LNCAP (cell line): ENCODE measurements at regions not wholly inside any gene's neighbourhood (a gene's known extent, or its start where the extent isn't known, plus 50 kb on each side); places are given as distances from the start of the nearest gene placed in this dataset.

Source experiments
- TF ChIP-seq, protein P1 (sequence below): fragments of 450-650 bp; IDR thresholded peaks from 2 replicates; pipeline ENCODE4 v1.5.1; 2017; ENCODE audit warnings: mild to moderate bottlenecking

DNA sequence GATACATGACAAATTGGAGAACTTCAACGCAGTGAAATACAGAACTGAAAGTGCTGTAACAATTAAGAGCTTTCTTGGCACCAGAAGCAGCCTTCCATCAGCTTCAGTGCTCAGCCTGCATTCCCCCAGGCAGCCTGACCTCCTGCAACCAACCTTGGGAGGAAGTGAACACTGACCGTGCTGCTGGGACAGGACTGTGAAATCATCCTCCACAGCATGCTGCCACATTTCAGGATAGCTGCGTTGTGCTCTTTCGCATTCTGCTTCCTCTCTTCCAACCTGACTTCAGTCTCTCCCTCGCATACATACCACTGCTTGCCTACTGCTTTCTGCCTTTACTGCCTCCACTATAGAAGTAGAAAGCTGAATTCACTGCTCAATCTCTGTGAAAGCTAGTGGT, 388.6 kb downstream of the RWDD3 start:
- TF ChIP-seq, protein P1, sequence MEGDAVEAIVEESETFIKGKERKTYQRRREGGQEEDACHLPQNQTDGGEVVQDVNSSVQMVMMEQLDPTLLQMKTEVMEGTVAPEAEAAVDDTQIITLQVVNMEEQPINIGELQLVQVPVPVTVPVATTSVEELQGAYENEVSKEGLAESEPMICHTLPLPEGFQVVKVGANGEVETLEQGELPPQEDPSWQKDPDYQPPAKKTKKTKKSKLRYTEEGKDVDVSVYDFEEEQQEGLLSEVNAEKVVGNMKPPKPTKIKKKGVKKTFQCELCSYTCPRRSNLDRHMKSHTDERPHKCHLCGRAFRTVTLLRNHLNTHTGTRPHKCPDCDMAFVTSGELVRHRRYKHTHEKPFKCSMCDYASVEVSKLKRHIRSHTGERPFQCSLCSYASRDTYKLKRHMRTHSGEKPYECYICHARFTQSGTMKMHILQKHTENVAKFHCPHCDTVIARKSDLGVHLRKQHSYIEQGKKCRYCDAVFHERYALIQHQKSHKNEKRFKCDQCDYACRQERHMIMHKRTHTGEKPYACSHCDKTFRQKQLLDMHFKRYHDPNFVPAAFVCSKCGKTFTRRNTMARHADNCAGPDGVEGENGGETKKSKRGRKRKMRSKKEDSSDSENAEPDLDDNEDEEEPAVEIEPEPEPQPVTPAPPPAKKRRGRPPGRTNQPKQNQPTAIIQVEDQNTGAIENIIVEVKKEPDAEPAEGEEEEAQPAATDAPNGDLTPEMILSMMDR: no peak

DNA sequence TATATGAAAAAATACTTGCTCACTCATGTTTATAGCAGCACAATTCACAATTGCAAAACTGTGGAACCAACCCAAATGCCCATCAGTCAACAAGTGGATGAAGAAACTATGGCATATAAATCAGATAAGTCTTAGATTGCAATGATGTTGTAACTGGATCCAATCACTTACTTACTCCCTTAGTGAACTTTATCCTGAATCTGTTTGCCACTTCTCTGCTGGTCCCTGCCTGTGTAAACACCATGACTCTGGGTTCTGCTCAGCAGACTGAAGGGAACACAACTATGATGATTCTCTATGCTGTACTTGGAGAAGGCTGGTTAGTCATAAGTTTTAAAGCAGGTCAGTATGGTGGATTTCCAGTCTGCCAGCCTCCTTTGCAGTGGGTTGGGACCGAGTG, 391.2 kb downstream of the RWDD3 start:
- TF ChIP-seq, protein P1: no peak

DNA sequence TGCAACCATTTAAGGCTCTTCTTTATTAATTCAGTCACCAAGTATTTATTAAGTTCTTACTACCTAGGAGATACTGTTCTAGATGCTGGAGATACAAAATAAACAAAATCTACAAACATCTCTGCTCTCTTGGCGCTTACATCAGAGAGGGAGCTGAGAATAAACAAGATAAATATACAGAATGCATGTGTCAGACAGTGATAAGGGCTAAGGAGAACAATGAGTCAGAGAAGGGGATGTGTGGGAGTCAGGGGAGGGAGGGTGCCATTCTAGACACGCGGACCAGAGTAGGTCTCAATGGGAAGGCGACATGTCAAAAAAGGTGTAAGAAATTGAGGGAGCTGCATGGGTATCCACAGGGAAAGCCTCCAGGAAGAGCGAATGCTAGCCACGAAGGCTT, 393.2 kb downstream of the RWDD3 start:
- TF ChIP-seq, protein P1: no peak

DNA sequence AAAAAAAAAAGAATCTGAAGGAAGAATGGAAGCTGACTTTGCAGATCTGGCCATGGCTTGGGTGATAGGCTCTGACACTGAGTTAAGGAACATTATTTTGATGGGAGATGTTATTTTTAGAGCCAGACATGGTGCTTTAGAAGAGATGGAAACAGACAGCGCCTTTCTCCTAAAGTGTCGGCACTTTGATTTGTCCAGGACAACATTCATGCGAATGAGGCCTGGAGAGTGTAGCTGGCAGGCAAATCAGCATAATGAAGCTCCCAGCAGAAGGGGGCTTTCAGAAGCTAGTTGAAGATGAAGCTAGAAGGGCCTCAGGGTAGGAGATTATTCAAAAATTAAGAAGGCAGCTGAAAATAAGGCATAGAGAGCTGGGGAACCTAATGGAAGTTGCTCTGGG, 397.7 kb downstream of the RWDD3 start:
- TF ChIP-seq, protein P1: no peak

DNA sequence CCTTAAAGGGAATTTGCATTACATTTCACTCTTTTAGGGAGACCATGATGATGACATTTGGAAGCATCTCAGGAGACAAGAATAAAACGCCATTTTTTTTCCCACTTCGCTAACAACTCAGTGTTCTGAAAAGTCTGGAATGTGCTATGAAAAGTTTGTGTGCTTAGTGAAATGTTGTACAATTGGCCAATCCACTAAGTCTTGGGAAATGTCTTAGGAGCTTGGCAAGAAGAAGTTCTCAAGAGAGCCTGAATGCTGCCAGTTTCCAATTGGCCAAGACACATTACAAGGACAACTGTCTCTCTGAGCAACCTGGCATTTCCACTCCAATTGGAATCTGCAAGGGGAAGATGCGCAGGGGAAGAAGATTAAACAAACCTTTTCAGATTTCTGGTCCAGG, 401.8 kb downstream of the RWDD3 start:
- TF ChIP-seq, protein P1: no peak

DNA sequence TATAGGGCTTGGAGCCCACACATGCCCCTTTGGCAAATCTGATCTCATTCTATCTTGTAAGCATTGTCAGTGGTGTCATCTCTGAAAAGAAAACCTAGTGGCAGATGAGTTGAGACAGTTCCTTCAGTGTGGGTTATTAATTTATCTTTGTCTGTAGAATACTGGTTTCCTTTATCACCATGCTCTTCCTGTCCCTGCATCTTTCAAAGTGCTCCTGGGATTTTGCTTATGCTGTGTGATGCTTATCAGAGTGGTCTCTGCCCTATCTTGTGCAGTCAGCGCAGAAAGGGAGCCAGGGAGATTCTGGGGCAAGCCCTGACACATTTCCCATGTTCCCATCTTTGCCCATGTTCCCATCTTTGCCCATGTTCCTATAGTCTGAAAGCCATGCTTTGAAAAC, 402.9 kb downstream of the RWDD3 start:
- TF ChIP-seq, protein P1: no peak

DNA sequence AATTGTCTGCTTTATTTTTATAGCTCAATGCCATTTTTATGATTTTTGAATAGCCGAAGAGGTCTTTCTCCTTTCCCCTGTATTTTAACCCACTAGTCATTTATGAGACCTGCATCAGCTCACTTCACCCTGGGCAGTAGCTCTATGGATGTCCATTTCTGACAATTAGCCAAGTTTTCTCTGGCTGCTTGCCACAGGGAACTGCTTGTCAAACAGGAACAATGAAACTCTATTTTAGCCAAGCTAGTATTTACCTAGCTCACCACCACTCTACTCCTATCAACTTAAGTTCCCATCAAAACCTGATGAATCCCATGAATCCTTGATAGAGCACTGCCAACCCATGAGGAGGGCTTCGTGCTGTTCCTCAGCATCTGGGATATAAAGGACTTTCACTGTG, 406.7 kb downstream of the RWDD3 start:
- TF ChIP-seq, protein P1: no peak

DNA sequence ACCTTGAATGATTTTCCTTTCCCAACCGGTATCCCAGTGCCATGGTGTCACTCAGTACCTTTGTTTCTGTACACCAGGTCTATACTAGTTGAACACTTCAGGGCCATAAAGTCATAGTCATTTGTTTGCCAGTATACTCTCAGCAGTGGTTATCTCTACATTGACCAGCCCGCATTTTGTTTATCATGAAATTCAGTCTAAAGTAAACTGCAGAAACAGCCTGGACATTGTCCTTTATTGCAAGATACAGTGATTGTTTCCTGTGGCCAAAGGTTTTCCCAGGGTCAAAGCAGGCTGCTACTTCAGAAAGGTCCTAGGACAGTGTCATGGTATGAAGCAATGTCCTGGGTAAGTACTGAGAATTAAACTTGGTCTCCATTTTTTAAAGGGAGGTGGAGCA, 407.4 kb downstream of the RWDD3 start:
- TF ChIP-seq, protein P1: no peak
